Peyer's patch (tissue), 4 donors: ENCODE measurements at regions not wholly inside any gene's neighbourhood (a gene's known extent, or its start where the extent isn't known, plus 50 kb on each side); places are given as distances from the start of the nearest gene placed in this dataset.

Experiments
- CTCF ChIP-seq, 6 experiments: fragments of 450-650 bp in 4 of 6; fragments of 200-600 bp in 2 of 6; sonication (generic) in 1 of 6; IDR thresholded peaks; one replicate each; pipeline ENCODE4 v1.5.1; 2017 to 2019; ENCODE audit warnings: antibody characterized with exemption in 6 of 6, mild to moderate bottlenecking in 3 of 6, moderate library complexity in 1 of 6
- POLR2A ChIP-seq, 2 donors: fragments of 450-650 bp; IDR thresholded peaks; one replicate each; pipeline ENCODE4 v1.5.1; 2017; ENCODE audit warnings: antibody characterized with exemption in 2 of 2, mild to moderate bottlenecking in 2 of 2, moderate library complexity in 2 of 2

- no peak for TF ChIP-seq CTCF (IDR thresholded peaks at IDR 0.05)
- no peak for TF ChIP-seq POLR2A (IDR thresholded peaks at IDR 0.05)
Measured at GRCh38 chr7:54904986-54905385, 113.8 kb upstream of the EGFR start.
